Fibroblast of lung (primary cell): ENCODE measurements at regions not wholly inside any gene's neighbourhood (a gene's known extent, or its start where the extent isn't known, plus 50 kb on each side); places are given as distances from the start of the nearest gene placed in this dataset.

Experiments
- CTCF ChIP-seq, 2 donors: IDR thresholded peaks in 1 of 2; conservative IDR thresholded peaks in 1 of 2; 1 replicate in 1 of 2; 2 replicates in 1 of 2; pipeline ENCODE4 v1.5.1; 2011 to 2012; ENCODE audit warnings: low read length in 2 of 2, control low read depth in 1 of 2, inconsistent platforms in 1 of 2, low read depth in 1 of 2, mild to moderate bottlenecking in 1 of 2
- EZH2 ChIP-seq: IDR thresholded peaks from 2 replicates; pipeline ENCODE4 v1.5.1; 2012; ENCODE audit warnings: low read length, control low read depth, mild to moderate bottlenecking; ENCODE audit errors: missing control alignments

GRCh38 chr5:97778451-97778850 lies 595.4 kb upstream of the RIOK2 start:
- no peak for TF ChIP-seq CTCF (conservative IDR thresholded peaks at IDR 0.05 in 1 of 2, IDR thresholded peaks at IDR 0.05 in 1 of 2; ENCODE audit: low read depth in 1 of 2, low read length in 2 of 2)
- no peak for TF ChIP-seq EZH2
